ENCODE measurements at regions not wholly inside any gene's neighbourhood (a gene's known extent, or its start where the extent isn't known, plus 50 kb on each side); places are given as distances from the start of the nearest gene placed in this dataset.

DNA sequence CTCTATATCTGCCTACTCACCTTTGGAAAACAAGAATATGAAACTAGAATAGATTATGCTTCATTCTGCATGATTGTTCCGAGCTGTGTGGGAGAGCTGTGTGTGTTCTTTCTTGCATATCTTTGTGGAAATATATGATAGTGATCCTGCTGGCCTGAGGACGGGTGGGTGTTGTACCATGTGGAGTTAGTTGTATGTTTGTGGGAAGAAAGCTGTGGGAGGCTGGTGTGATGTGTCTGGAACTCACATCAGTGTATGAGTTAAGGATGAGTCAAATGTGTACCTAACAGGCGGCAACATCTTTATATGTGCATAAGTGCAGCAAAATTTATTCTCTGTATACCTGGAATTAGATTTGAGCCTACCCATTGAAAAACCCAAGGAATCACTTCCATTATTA lies 208.1 kb upstream of the ADGRL3 start:
- no peak for TF ChIP-seq POLR2A (IDR thresholded peaks at IDR 0.05)
- TF ChIP-seq, protein P1, sequence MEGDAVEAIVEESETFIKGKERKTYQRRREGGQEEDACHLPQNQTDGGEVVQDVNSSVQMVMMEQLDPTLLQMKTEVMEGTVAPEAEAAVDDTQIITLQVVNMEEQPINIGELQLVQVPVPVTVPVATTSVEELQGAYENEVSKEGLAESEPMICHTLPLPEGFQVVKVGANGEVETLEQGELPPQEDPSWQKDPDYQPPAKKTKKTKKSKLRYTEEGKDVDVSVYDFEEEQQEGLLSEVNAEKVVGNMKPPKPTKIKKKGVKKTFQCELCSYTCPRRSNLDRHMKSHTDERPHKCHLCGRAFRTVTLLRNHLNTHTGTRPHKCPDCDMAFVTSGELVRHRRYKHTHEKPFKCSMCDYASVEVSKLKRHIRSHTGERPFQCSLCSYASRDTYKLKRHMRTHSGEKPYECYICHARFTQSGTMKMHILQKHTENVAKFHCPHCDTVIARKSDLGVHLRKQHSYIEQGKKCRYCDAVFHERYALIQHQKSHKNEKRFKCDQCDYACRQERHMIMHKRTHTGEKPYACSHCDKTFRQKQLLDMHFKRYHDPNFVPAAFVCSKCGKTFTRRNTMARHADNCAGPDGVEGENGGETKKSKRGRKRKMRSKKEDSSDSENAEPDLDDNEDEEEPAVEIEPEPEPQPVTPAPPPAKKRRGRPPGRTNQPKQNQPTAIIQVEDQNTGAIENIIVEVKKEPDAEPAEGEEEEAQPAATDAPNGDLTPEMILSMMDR (IDR thresholded peaks at IDR 0.05), result no peak
